Activated CD4-positive, alpha-beta T cell treated with anti-CD3 and anti-CD28 coated beads, Interleukin-2, amount 10 ng/mL, durations not matched to agents 24 days and 14 days (primary cell): ENCODE measurements at regions not wholly inside any gene's neighbourhood (a gene's known extent, or its start where the extent isn't known, plus 50 kb on each side); places are given as distances from the start of the nearest gene placed in this dataset.
"Not testable (repeated sequence)": the region's sequence is repeated elsewhere in the genome, so short reads cannot be mapped to it uniquely, and the experiment has no call there.

Experiments
- DNase-seq: peaks from one replicate; pipeline ENCODE4 v3.0.0; 2022
- H3K27ac Mint-ChIP-seq: one replicate; pipeline ENCODE4 v1.8.0; 2022; ENCODE audit warnings: mild to moderate bottlenecking, mixed read lengths
- H3K27me3 Mint-ChIP-seq: one replicate; pipeline ENCODE4 v1.8.0; 2022; ENCODE audit warnings: mixed read lengths
- H3K36me3 Mint-ChIP-seq: one replicate; pipeline ENCODE4 v1.8.0; 2022; ENCODE audit warnings: low read depth, mild to moderate bottlenecking, mixed read lengths
- H3K4me1 Mint-ChIP-seq: one replicate; pipeline ENCODE4 v1.8.0; 2021; ENCODE audit warnings: mixed read lengths
- H3K4me3 Mint-ChIP-seq: one replicate; pipeline ENCODE4 v1.8.0; 2022; ENCODE audit warnings: mild to moderate bottlenecking, moderate library complexity, mixed read lengths
- H3K9me3 Mint-ChIP-seq: one replicate; pipeline ENCODE4 v1.8.0; 2021; ENCODE audit warnings: mixed read lengths
- intact Hi-C: fragments of 100-400 bp; cut with micrococcal nuclease; formaldehyde crosslinking; loops from one replicate; pipeline ENCODE4 v1.15.1; 2023

DNA sequence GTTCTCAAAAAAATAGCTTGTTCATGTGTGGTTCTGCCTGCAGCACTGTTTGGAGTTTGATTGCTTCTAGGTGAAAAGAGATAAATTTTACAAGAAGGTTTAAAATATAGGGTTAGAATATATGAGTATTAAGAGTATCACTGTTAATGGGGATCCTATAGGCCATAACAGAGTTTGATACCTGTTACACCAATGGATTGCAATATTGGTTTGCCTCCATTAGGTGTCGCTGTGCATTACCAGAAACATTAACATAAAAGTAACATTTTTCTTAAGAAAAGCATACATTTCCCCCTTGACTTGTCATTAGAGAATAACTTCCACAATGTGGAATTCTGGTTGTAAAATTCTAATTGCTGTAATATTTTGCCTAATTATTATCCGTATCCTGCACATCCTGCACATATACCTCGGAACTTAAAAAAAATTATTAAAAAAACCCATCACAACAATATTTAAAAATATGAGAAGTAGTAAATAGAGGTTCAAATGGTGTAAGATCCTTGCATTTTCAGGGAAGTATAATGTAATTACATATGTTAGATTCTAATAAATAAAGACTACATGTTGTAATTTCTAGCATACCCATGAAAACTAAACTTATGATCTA, 63.0 kb downstream of the CYP4A11 start:
- H3K27me3 Mint-ChIP-seq, H3K27ac Mint-ChIP-seq, H3K4me3 Mint-ChIP-seq, H3K9me3 Mint-ChIP-seq, H3K36me3 Mint-ChIP-seq, H3K4me1 Mint-ChIP-seq: not testable (repeated sequence)
- intact Hi-C loops = loop anchor here (5.0 kb wide), 1 partner anchor 299 kb away; no protein-coding TSS in a partner anchor
- peak; percentile 79 for DNase-seq

DNA sequence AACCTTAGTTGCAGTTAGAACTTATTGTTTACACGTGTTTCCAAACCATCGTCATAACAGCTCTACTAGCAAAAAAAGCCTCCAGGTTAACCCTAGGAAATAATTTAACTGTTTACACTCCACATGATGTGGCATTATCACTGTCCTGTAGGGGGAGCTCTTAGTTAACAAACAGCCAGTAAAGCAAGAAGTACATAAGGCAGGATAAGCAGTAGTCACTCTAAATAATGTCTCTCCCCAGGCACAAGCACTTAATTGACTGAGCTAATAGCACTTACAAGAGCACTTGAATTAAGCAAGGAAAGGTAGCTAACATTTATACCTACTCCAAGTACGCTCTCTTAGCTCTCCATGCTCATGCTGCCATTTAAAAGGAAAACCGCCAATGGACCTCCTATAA, 65.2 kb downstream of the CYP4A11 start:
- H3K9me3 Mint-ChIP-seq, H3K36me3 Mint-ChIP-seq, H3K4me1 Mint-ChIP-seq, H3K27ac Mint-ChIP-seq, H3K4me3 Mint-ChIP-seq, DNase-seq, H3K27me3 Mint-ChIP-seq: not testable (repeated sequence)
- intact Hi-C loops = loop anchor here (5.0 kb wide), 1 partner anchor 301 kb away; no protein-coding TSS in a partner anchor
